K562 (cell line): ENCODE measurements at regions not wholly inside any gene's neighbourhood (a gene's known extent, or its start where the extent isn't known, plus 50 kb on each side); places are given as distances from the start of the nearest gene placed in this dataset.

Experiments used
- ATAC-seq: fragments of 200-7000 bp; cut with Tn5 transposase; 3 replicates; pipeline ENCODE4 v1.9.1; 2020; ENCODE audit warnings: moderate library complexity
- BruUV-seq: library from RNA; stranded (reverse); fragments of 400-500 nt; replicated peaks from 2 replicates; lab custom pipeline; 2021; lab: Mats Ljungman, UMichigan
- CTCF ChIA-PET: fragments of 300-600 bp; formaldehyde crosslinking; extraction: SDS; loops from one replicate; lab custom pipeline; 2021; ENCODE audit warnings: low intra/inter-chr PET ratio; lab: Yijun Ruan, JAX
- POLR2A ChIA-PET: fragments of 300-600, 350-650 bp; sonication (Branson Sonifier 250); formaldehyde crosslinking; extraction: SDS; loops from one replicate; lab custom pipeline; 2021; ENCODE audit warnings: antibody characterized with exemption, inconsistent platforms; lab: Yijun Ruan, JAX
- DNase-seq, 4 experiments: peaks; one replicate each; pipeline versions ENCODE4 v3.0.0 to v3.0.0-alpha.2; 2011 to 2018; ENCODE audit warnings: low spot score in 3 of 4, mixed read lengths in 3 of 4; ENCODE audit errors: extremely low read depth in 1 of 4
- FAIRE-seq: peaks from 2 replicates; lab custom pipeline; 2011; peaks lifted over from hg19 to GRCh38; lab: Jason Lieb, UNC
- H2AFZ ChIP-seq: 2 replicates; pipeline ENCODE4 v1.6.0; 2011; ENCODE audit warnings: low read depth, low read length, control low read depth, inconsistent platforms
- H3K27ac ChIP-seq: fragments of 200-600 bp; 3 replicates; pipeline ENCODE4 v1.8.0; 2011; ENCODE audit warnings: low read depth, mild to moderate bottlenecking, control low read depth, inconsistent platforms, low read length, moderate library complexity, mixed read lengths; ENCODE audit errors: extremely low read depth
- H3K27me3 ChIP-seq, 2 experiments: fragments of 300-600 bp in 1 of 2; 2 replicates in 1 of 2; 3 replicates in 1 of 2; pipeline versions ENCODE4 v1.6.0 to v1.8.0; 2011; ENCODE audit warnings: inconsistent platforms in 2 of 2, low read length in 2 of 2, mild to moderate bottlenecking in 1 of 2, mixed read lengths in 1 of 2, moderate library complexity in 1 of 2; ENCODE audit not compliant: control insufficient read depth in 2 of 2, insufficient read depth in 2 of 2
- H3K36me3 ChIP-seq: fragments of 300-600 bp; 3 replicates; pipeline ENCODE4 v1.8.0; 2011; ENCODE audit warnings: mild to moderate bottlenecking, low read length, inconsistent platforms; ENCODE audit not compliant: control insufficient read depth, insufficient read depth
- H3K4me1 ChIP-seq, 2 experiments: fragments of 200-600 bp in 1 of 2; replicated peaks in 1 of 2; 2 replicates in 1 of 2; 3 replicates in 1 of 2; pipeline versions ENCODE4 v1.5.1 to v1.8.0; 2011; ENCODE audit warnings: inconsistent platforms in 2 of 2, low read length in 2 of 2, mild to moderate bottlenecking in 1 of 2, mixed read lengths in 1 of 2, moderate library complexity in 1 of 2; ENCODE audit not compliant: control insufficient read depth in 2 of 2, insufficient read depth in 2 of 2
- H3K4me2 ChIP-seq: 2 replicates; pipeline ENCODE4 v1.6.1; 2011; ENCODE audit warnings: low read length, control low read depth, inconsistent platforms, mixed read lengths; ENCODE audit not compliant: insufficient read depth
- H3K4me3 ChIP-seq: fragments of 200-600 bp; sonication (generic), shearing (Covaris generic); 2 replicates; pipeline ENCODE4 v1.5.1; 2016; ENCODE audit warnings: control low read depth, inconsistent platforms
- H3K79me2 ChIP-seq: fragments of 200-600 bp; 3 replicates; pipeline ENCODE4 v1.8.0; 2011; ENCODE audit warnings: low read length, inconsistent platforms; ENCODE audit not compliant: control insufficient read depth, insufficient read depth
- H3K9ac ChIP-seq, 2 experiments: 2 replicates each; pipeline versions ENCODE4 v1.6.0 to v1.6.1; 2011; ENCODE audit warnings: low read depth in 2 of 2, low read length in 2 of 2, control low read depth in 1 of 2, inconsistent platforms in 1 of 2, mild to moderate bottlenecking in 1 of 2, mixed read lengths in 1 of 2; ENCODE audit not compliant: insufficient read depth in 1 of 2
- H3K9me1 ChIP-seq: one replicate; pipeline ENCODE4 v1.6.0; 2011; ENCODE audit warnings: inconsistent platforms, mild to moderate bottlenecking, low read length, moderate library complexity; ENCODE audit not compliant: control insufficient read depth, insufficient read depth
- H3K9me3 ChIP-seq: replicated peaks from 2 replicates; pipeline ENCODE4 v1.5.1; 2011; ENCODE audit warnings: low read depth, low read length, inconsistent platforms; ENCODE audit not compliant: control insufficient read depth, insufficient read depth
- H4K20me1 ChIP-seq: replicated peaks from 2 replicates; pipeline ENCODE4 v1.6.1; 2011; ENCODE audit warnings: low read length, inconsistent platforms, mixed read lengths; ENCODE audit not compliant: control insufficient read depth, insufficient read depth
- RBM34 ChIP-seq: fragments of 200-400 bp; formaldehyde crosslinking; IDR thresholded peaks from 2 replicates; pipeline ENCODE4 v1.6.1; 2018; ENCODE audit warnings: low read length, borderline replicate concordance; ENCODE audit not compliant: insufficient read depth
- SMAD3 ChIP-seq: fragments of 450-650 bp; formaldehyde crosslinking; conservative IDR thresholded peaks from 2 replicates; pipeline ENCODE4 v1.4.0; 2020; ENCODE audit warnings: mild to moderate bottlenecking
- SUPT5H ChIP-seq: fragments of 450-650 bp; IDR thresholded peaks from 2 replicates; pipeline ENCODE4 v1.6.1; 2016
- TAF7 ChIP-seq: fragments of 450-650 bp; IDR thresholded peaks from 2 replicates; pipeline ENCODE4 v1.6.1; 2016; ENCODE audit warnings: missing genetic modification characterization, missing compliant biosample characterization
- ZNF780A ChIP-seq: fragments of 250-450 bp; sonication (Bioruptor Pico); IDR thresholded peaks from 2 replicates; pipeline ENCODE4 v1.5.0; 2021; ENCODE audit warnings: mild to moderate bottlenecking
- WGBS: fragments of 100-300 bp; shearing (Covaris generic); methylation state at CpG from one replicate; pipeline ENCODE4 v1.1.6; 2016; ENCODE audit warnings: low coverage, mixed read lengths; ENCODE audit not compliant: insufficient coverage; ENCODE audit errors: missing lambda C conversion rate; 5-methylcytosine and 5-hydroxymethylcytosine counted together
- in situ Hi-C: fragments of 300-500 bp; cut with MboI; formaldehyde crosslinking; loops from 4 replicates; pipeline ENCODE4 v1.15.0; 2018; ENCODE audit warnings: inconsistent platforms, mixed read lengths
- intact Hi-C: fragments of 100-400 bp; cut with micrococcal nuclease; formaldehyde crosslinking; loops from 2 replicates; pipeline ENCODE4 v1.14.2; 2022
- TF ChIP-seq, protein P1 (sequence below): fragments of 250-450 bp; sonication (Bioruptor Pico); IDR thresholded peaks from 2 replicates; pipeline ENCODE4 v1.8.0; 2022; ENCODE audit warnings: inconsistent platforms
- TF ChIP-seq, protein P2 (sequence below): fragments of 450-650 bp; IDR thresholded peaks from 2 replicates; pipeline ENCODE4 v1.6.1; 2014; ENCODE audit warnings: low read depth, mild to moderate bottlenecking, moderate library complexity, borderline replicate concordance
- TF ChIP-seq, protein P3 (sequence below): fragments of 450-650 bp; IDR thresholded peaks from 2 replicates; pipeline ENCODE4 v1.6.1; 2016; ENCODE audit warnings: low read depth, mild to moderate bottlenecking, moderate library complexity
- TF ChIP-seq, protein P4 (sequence below): fragments of 450-650 bp; formaldehyde crosslinking; IDR thresholded peaks from 2 replicates; pipeline ENCODE4 v1.4.0; 2020; ENCODE audit warnings: mild to moderate bottlenecking, moderate library complexity
- TF ChIP-seq, protein P5 (sequence below): fragments of 200-800 bp; sonication (Bioruptor generic); IDR thresholded peaks from 2 replicates; pipeline ENCODE4 v1.6.1; 2016; ENCODE audit warnings: missing genetic modification characterization, missing compliant biosample characterization

DNA sequence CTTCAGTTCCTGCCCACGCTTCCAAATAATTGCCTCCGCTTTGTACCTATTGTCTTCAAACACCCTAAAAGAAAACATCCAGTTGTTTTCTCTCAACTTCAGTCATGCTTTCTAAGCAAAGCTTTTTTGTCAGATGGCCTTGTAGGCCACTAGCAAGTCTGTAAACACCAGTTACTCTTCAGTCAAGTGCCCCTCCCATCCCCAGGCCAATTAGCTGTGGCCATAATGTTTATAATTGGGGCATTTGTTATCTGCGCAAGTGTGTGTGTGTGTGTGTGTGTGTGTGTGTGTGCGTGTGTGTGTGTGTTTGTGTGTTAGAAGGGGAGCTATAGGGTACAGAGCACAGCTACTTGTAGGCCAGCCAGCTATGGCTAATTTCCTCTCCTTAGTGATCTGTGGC lies 272.4 kb upstream of the MARCKS start:
- H3K27me3 ChIP-seq: no peaks in the 10 kb centered on the region
- H3K4me3 ChIP-seq: no peak overlapping the region
- ChIA-PET CTCF (no interaction called here), POLR2A (no interaction called here)
- no TSS peak for BruUV-seq
- H3K9me3 ChIP-seq: no peaks in the 10 kb centered on the region
- no peak for FAIRE-seq
- no peaks in the 10 kb centered on the region for H3K79me2 ChIP-seq
- in situ Hi-C loops: no loop called here
- ATAC-seq: no peak
- no peak overlapping the region for H3K27ac ChIP-seq
- H4K20me1 ChIP-seq: no peaks in the 10 kb centered on the region
- H3K4me1 ChIP-seq: no peaks in the 10 kb centered on the region
- intact Hi-C loops: no loop called here
- H3K9me1 ChIP-seq: no peaks in the 10 kb centered on the region
- H3K9ac ChIP-seq: no peak overlapping the region
- H3K4me2 ChIP-seq: no peak overlapping the region
- no peaks in the 10 kb centered on the region for H3K36me3 ChIP-seq
- DNase-seq: no peak
- 0% methylated on average over 4 of the region's 4 CpGs for WGBS
- no peak overlapping the region for H2AFZ ChIP-seq
- no peak for TF ChIP-seq ZNF780A (CRISPR knock-in tag)
- no peak for TF ChIP-seq RBM34
- no peak for TF ChIP-seq SUPT5H
- TF ChIP-seq, protein P1, sequence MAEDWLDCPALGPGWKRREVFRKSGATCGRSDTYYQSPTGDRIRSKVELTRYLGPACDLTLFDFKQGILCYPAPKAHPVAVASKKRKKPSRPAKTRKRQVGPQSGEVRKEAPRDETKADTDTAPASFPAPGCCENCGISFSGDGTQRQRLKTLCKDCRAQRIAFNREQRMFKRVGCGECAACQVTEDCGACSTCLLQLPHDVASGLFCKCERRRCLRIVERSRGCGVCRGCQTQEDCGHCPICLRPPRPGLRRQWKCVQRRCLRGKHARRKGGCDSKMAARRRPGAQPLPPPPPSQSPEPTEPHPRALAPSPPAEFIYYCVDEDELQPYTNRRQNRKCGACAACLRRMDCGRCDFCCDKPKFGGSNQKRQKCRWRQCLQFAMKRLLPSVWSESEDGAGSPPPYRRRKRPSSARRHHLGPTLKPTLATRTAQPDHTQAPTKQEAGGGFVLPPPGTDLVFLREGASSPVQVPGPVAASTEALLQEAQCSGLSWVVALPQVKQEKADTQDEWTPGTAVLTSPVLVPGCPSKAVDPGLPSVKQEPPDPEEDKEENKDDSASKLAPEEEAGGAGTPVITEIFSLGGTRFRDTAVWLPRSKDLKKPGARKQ: no peak
- no peak for TF ChIP-seq TAF7 (tag)
- no peak for TF ChIP-seq SMAD3
- TF ChIP-seq, protein P2, sequence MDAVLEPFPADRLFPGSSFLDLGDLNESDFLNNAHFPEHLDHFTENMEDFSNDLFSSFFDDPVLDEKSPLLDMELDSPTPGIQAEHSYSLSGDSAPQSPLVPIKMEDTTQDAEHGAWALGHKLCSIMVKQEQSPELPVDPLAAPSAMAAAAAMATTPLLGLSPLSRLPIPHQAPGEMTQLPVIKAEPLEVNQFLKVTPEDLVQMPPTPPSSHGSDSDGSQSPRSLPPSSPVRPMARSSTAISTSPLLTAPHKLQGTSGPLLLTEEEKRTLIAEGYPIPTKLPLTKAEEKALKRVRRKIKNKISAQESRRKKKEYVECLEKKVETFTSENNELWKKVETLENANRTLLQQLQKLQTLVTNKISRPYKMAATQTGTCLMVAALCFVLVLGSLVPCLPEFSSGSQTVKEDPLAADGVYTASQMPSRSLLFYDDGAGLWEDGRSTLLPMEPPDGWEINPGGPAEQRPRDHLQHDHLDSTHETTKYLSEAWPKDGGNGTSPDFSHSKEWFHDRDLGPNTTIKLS: no peak
- TF ChIP-seq, protein P3, sequence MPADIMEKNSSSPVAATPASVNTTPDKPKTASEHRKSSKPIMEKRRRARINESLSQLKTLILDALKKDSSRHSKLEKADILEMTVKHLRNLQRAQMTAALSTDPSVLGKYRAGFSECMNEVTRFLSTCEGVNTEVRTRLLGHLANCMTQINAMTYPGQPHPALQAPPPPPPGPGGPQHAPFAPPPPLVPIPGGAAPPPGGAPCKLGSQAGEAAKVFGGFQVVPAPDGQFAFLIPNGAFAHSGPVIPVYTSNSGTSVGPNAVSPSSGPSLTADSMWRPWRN: no peak
- TF ChIP-seq, protein P4, sequence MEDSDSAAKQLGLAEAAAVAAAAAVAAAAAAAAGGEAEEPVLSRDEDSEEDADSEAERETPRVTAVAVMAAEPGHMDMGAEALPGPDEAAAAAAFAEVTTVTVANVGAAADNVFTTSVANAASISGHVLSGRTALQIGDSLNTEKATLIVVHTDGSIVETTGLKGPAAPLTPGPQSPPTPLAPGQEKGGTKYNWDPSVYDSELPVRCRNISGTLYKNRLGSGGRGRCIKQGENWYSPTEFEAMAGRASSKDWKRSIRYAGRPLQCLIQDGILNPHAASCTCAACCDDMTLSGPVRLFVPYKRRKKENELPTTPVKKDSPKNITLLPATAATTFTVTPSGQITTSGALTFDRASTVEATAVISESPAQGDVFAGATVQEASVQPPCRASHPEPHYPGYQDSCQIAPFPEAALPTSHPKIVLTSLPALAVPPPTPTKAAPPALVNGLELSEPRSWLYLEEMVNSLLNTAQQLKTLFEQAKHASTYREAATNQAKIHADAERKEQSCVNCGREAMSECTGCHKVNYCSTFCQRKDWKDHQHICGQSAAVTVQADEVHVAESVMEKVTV (CRISPR knock-in tag): no peak
- TF ChIP-seq, protein P5, sequence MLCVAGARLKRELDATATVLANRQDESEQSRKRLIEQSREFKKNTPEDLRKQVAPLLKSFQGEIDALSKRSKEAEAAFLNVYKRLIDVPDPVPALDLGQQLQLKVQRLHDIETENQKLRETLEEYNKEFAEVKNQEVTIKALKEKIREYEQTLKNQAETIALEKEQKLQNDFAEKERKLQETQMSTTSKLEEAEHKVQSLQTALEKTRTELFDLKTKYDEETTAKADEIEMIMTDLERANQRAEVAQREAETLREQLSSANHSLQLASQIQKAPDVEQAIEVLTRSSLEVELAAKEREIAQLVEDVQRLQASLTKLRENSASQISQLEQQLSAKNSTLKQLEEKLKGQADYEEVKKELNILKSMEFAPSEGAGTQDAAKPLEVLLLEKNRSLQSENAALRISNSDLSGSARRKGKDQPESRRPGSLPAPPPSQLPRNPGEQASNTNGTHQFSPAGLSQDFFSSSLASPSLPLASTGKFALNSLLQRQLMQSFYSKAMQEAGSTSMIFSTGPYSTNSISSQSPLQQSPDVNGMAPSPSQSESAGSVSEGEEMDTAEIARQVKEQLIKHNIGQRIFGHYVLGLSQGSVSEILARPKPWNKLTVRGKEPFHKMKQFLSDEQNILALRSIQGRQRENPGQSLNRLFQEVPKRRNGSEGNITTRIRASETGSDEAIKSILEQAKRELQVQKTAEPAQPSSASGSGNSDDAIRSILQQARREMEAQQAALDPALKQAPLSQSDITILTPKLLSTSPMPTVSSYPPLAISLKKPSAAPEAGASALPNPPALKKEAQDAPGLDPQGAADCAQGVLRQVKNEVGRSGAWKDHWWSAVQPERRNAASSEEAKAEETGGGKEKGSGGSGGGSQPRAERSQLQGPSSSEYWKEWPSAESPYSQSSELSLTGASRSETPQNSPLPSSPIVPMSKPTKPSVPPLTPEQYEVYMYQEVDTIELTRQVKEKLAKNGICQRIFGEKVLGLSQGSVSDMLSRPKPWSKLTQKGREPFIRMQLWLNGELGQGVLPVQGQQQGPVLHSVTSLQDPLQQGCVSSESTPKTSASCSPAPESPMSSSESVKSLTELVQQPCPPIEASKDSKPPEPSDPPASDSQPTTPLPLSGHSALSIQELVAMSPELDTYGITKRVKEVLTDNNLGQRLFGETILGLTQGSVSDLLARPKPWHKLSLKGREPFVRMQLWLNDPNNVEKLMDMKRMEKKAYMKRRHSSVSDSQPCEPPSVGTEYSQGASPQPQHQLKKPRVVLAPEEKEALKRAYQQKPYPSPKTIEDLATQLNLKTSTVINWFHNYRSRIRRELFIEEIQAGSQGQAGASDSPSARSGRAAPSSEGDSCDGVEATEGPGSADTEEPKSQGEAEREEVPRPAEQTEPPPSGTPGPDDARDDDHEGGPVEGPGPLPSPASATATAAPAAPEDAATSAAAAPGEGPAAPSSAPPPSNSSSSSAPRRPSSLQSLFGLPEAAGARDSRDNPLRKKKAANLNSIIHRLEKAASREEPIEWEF (CRISPR knock-in tag): no peak
